Activated CD4-positive, alpha-beta T cell treated with anti-CD3 and anti-CD28 coated beads for 24 hours (primary cell): ENCODE measurements at regions not wholly inside any gene's neighbourhood (a gene's known extent, or its start where the extent isn't known, plus 50 kb on each side); places are given as distances from the start of the nearest gene placed in this dataset.
"Not testable (repeated sequence)": the region's sequence is repeated elsewhere in the genome, so short reads cannot be mapped to it uniquely, and the experiment has no call there.

Experiments used
- DNase-seq, 2 donors: peaks; one replicate each; pipeline ENCODE4 v3.0.0-alpha.2; 2020; ENCODE audit warnings: low read depth in 2 of 2

- no peak for DNase-seq
Measured at GRCh38 chr6:14518515-14519217, 401.1 kb downstream of the CD83 start.

DNA sequence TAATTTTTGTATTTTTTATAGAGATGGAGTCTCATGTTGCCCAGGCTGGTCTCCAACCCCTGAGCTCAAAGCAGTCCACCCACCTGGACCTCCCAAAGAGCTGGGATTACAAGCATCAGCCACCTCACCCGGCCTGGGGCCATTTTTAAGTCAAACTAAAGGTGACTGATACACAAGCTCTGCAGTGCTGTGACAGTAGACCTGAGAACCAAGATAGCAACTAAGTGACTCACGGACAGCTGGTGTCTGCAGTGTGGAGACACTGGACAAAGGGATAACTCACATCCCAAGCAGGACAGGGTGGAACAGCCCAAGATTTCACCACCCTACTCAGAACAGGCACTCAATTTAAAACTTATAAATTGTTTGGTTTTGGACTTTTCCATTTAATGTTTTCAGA is 402.5 kb downstream of the CD83 start:
- DNase-seq: no peak

DNA sequence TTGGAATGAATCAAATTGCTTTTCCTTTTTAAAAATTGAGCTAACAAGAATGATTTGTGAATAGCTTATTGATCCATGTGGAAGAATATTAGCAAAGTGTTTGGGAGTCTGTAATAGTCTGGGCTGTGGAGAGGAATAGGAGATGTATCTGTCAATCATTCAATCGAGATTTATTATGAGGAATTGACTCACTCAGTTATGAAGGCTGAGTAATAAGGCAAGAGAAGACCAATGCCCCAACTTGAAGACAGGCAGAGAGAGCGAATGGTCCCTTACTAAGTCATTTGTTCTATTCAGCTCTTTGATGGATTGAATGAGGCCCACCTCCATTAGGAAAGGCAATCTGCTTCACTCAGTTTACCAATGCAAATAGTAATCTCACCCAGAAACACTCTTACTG is 403.0 kb downstream of the CD83 start:
- DNase-seq: no peak

DNA sequence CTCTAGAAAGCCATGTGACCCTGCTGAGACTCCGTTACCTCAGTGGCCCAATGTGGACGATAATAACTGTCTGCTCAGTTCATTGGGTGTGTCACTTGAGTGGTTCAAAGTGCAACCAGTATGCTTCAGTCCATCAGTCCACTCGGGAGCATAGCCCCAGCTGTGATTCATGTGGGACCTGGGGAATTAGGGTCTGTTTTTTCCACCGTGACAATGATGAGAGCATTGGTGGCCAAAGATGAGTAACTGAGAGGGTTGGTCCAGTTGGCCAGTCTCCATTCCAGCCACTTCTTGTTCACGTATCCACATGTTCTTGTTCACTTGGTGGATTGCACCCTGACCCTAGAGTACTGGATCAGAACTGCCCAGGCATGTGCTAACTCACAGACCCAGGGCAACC is 403.6 kb downstream of the CD83 start:
- DNase-seq: no peak

- DNase-seq: not testable (repeated sequence)
Measured at GRCh38 chr6:14521861-14522260, 404.3 kb downstream of the CD83 start.

- DNase-seq: no peak
Measured at GRCh38 chr6:14524319-14524718, 406.7 kb downstream of the CD83 start.

DNA sequence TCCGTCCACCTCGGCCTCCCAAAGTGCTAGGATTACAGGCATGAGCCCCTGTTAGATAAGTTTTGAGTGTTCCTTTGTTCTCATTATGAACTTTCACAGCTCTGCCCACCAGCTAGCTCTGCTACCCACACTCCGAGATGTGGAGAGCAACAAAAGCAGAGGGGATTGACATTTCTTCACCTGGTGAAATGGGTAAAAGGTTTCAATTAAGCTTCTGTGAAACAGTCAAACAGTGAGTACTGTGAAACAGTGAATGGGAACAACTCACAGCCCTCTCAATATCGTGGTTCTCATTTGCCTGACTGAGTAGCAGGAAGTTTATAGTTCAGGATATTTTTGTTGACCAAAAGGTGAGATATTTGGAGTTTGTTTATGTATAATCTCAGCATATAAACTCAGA is 412.8 kb downstream of the CD83 start:
- no peak for DNase-seq

DNA sequence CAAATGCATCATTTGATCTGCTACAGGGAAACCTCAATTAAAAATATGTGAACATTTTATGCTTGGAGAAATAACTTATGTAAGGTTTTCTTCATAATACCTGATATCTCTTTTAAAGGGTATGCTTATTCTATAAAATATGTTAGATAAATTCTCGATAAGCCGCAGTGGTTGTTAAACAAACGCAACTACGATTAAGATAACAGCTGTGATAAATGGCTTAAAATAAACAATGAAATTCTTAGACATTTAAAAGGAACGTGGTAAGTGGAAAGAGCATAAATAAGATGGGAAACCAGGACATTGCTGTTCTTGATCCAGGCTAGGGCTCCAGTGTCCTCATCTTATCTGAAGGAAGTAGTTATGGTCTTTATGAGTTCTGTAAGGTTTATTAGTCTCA is 415.9 kb downstream of the CD83 start:
- DNase-seq: no peak

GRCh38 chr6:14537030-14537429 is 419.5 kb downstream of the CD83 start:
- DNase-seq: no peak

- no peak for DNase-seq
Measured at GRCh38 chr6:14540276-14540675, 422.7 kb downstream of the CD83 start.

DNA sequence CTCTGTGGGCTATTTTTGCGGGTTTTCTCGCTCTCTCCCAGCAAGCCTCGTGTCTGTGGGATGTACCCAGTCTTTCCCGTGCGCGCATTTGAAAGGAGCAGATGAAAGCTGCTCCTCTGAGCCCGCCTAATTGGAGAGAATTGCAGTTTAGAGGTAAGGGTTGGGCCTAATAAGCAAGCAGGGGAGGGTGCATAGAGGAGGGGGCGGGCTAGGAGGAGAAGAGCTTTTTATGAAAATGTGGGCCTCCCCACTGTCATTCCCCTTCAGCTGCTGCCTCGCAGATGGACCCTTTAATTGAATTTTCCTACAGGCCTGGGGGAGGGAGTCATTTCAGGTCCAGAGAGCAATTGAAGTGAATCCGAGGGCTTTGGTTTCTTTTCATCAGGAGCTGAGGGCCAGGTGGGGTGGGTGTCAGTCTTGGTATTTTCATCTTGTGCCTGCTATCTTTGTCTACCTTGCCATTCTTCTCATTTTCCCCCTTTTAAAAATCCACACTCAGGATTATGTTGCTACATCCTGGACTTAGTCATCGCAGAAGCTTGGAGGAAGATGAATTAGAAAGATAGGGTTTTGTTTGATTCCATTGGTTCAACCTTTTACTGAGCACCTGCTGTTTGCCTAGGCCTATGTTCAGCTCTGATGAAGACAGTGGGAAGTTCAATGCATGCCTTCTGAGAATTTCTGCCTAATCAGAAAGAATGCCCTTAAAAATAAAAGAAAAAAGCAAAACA is 423.4 kb downstream of the CD83 start:
- no peak for DNase-seq

- DNase-seq: peak; percentile 52 to 57
Measured at GRCh38 chr6:14542670-14543366, 425.2 kb downstream of the CD83 start.

DNA sequence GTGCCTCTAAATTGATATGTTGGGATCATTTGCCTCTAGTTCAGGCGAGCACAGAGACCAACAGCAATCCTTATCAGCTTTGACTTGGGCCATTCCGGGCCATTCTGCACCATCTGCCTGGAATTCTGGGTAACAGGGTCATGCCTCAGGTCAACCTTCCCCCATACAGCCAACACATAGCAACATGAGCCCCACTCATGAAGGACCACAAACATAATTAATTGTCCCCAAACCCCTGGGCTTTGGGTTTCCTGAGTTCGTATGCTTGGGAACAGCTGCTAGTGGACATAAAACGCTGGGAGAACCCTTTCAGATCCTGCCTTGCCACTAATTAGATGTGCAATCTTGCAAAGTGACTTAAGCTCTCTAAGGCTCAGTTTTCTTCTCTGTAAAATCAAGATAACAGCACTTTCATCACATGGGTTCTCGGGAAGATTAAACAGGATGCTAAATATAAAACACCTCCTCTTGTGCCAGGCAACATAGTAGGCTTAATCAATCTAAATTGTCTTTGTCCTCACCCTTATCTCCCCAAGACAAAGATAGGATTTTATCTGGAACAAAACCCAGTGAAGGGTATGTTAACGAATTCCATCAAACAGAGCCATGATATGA is 426.5 kb downstream of the CD83 start:
- no peak for DNase-seq

GRCh38 chr6:14544666-14545065 is 427.1 kb downstream of the CD83 start:
- no peak for DNase-seq

DNA sequence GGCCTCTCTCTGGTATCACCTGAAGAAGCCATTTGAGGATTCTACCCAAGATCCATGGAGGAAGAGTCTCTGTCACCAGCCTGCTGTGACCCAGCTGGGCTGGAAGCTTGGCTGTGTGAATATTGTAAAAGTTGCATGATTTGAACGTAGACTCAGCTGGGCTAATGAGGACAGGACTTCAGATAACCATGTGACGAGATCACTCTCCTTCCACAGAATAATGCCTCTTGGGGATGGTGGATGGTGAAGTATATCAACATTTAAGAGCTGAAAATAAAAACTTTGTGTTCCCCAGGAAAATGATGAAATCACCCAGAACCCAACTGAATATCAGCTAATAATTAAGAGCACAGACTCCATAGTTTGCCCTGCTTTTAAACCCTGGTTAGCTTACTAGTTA is 427.9 kb downstream of the CD83 start:
- no peak for DNase-seq

DNA sequence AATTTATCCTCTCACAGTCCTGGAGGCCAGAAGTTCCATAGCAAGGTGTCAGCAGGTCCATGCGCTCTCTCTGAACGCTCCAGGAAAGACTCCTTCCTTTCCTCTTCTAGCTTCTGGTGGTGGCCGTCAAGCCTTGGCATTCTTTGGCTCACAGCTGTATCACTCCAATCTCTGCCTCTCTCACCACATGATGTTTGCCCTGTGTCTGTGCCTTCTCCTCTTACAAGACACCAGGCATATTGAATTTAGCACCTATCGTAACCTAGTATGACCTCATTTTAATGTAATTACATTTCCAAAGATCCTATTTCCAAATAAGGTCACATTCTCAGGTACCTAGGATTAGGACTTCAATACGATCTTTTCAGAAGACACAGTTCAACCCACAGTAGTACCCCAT is 428.5 kb downstream of the CD83 start:
- no peak for DNase-seq

DNA sequence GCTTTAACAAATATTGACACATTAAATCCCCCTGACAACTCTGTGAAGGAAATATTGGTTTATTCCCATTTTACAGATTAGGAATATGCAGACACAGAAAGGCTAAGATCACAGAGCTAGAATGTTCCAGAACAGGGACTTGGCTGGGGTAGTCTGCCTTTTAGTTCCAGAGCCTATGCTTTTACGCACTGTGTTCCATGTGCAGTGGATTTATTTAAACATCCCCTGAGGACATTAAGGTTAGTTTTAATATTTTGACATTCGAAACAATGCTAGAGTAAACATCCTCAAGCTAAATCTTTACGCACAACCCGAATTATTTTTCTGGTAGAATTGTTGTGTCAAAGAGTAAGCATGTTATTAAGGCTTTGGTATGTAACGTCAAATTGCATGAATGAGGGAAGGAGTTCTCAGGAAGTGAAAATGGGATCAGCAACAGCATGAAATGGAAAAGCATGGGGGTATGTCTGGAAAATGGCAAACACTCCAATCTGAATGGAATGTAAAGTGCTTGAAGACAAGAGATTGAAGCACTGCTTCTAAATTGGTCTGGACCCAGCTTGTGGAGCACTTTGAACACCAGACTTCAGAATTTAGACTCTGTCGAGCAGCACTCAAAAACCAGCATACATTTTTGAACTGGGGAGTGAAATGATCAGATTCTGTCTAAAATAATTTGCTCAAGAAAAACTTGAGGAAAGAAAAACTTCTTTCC is 429.9 kb downstream of the CD83 start:
- no peak for DNase-seq

DNA sequence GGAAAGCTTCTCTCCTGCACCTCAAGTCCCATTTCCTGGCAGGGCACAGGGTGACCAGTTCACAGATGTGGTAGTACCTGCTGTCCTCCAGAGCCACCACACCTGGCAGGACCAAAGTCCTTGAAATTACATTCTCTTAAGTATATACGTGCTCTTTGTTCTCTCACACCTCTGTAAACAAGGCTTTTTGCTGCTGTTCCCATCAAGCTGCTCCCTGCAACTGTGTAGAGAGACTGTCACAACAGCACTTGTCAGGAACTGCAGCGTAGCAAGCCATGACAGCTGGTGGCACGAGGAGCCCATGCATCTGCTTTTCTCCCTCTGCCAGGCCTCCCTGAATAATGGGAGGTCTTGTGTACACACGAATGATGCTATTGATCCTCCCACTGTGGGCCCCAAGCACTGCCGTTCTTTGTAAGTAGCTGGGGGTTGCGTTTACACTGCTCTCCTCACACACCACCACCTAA is 431.8 kb downstream of the CD83 start:
- DNase-seq: no peak

DNA sequence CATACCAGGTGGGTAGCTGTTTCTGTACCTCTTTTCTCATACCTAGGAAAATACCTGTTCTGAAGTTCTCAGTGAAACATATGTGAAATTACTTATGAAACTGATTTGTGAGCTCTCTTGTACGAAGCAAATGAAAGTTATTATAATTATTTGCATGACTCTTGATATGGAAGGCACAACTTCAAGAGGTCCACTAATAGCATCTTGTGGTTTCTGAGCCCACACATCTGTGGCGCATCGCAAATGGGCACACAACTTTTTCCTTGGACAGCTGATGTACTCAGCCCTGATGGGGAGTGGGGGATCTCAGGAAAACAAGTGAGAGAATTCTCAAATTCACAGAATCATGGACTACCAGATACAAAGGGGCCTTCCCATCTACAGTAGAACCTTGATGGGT is 432.3 kb downstream of the CD83 start:
- DNase-seq: no peak

DNA sequence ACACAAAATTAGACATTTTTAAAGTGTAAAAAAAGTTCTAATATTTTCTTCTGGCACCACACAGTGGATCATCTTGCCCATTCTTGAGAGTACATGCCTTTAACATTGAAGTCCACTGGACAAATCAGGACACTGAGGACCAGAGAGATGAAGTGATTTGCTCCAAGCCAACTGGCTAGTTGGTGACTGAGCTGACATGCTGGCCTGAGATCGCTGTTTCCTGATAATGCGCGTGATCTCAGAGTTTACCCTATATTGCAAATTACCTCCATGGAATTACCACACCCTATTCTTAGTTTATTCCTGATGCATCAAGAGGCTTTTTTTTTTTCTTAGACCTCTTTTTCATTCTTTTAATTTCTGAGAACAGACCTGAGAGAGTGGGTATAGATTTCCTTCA is 432.8 kb downstream of the CD83 start:
- no peak for DNase-seq

- no peak for DNase-seq
Measured at GRCh38 chr6:14550822-14551221, 433.2 kb downstream of the CD83 start.

GRCh38 chr6:14551601-14552000 is 434.0 kb downstream of the CD83 start:
- not testable (repeated sequence) for DNase-seq
